ENCODE measurements at regions not wholly inside any gene's neighbourhood (a gene's known extent, or its start where the extent isn't known, plus 50 kb on each side); places are given as distances from the start of the nearest gene placed in this dataset.

DNA sequence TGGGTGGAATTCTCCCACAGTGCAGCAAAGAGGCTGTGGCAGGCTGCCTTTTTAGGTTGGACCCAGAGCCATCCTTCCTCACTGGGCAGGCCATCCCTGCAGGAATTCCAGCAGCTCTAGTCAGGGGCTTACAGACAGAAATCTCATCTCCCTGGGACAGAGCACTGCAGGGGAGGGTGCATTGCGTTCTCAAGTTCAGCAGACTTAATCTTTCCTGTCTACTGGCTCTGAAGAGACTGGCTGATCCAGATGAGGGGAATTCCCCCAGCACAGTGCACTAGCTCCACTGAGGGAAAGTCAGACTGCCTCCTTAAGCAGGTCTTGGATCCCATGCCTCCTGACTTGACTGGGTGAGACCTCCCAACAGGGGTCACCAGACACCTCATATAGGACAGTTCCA is 899.7 kb upstream of the VRK2 start:
- H3K27me3 ChIP-seq (ENCODE audit: control insufficient read depth, insufficient read depth, low read length), result no peaks in the 10 kb centered on the region
- DNase-seq (ENCODE audit: low read depth, low spot score) (no peak), ATAC-seq (no peak)
- no peaks in the 10 kb centered on the region for H3K36me3 ChIP-seq (ENCODE audit: control insufficient read depth, insufficient read depth, low read length)
- H3K4me3 ChIP-seq (ENCODE audit: low read depth in 2 of 2, low read length in 2 of 2), result no peak overlapping the region
- ChIA-PET POLR2A (no interaction called here), CTCF (no interaction called here)
- no TSS peak for BruUV-seq (replicated peaks)
- no peaks in the 10 kb centered on the region for H3K9me3 ChIP-seq (ENCODE audit: control insufficient read depth, insufficient read depth, low read depth, low read length)
- intact Hi-C loops (cut with micrococcal nuclease; ENCODE audit: unreplicated experiment) (no loop called here), in situ Hi-C loops (cut with HindIII; ENCODE audit: low pct_unique_long_range_greater_than_20kb, low sequenced_read_pairs) (no loop called here)
- no peak for TF ChIP-seq POLR2AphosphoS5 (IDR thresholded peaks at IDR 0.05; ENCODE audit: low read depth, low read length)
- no peak for TF ChIP-seq CTCF (IDR thresholded peaks at IDR 0.05)
- TF ChIP-seq SIN3A (IDR thresholded peaks at IDR 0.05; ENCODE audit: borderline replicate concordance, insufficient read depth, low read depth, low read length), result no peak
- TF ChIP-seq, protein P1, sequence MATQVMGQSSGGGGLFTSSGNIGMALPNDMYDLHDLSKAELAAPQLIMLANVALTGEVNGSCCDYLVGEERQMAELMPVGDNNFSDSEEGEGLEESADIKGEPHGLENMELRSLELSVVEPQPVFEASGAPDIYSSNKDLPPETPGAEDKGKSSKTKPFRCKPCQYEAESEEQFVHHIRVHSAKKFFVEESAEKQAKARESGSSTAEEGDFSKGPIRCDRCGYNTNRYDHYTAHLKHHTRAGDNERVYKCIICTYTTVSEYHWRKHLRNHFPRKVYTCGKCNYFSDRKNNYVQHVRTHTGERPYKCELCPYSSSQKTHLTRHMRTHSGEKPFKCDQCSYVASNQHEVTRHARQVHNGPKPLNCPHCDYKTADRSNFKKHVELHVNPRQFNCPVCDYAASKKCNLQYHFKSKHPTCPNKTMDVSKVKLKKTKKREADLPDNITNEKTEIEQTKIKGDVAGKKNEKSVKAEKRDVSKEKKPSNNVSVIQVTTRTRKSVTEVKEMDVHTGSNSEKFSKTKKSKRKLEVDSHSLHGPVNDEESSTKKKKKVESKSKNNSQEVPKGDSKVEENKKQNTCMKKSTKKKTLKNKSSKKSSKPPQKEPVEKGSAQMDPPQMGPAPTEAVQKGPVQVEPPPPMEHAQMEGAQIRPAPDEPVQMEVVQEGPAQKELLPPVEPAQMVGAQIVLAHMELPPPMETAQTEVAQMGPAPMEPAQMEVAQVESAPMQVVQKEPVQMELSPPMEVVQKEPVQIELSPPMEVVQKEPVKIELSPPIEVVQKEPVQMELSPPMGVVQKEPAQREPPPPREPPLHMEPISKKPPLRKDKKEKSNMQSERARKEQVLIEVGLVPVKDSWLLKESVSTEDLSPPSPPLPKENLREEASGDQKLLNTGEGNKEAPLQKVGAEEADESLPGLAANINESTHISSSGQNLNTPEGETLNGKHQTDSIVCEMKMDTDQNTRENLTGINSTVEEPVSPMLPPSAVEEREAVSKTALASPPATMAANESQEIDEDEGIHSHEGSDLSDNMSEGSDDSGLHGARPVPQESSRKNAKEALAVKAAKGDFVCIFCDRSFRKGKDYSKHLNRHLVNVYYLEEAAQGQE (IDR thresholded peaks at IDR 0.05; ENCODE audit: insufficient read depth in 1 of 2, low read depth in 2 of 2, low read length in 1 of 2), result no peak
- TF ChIP-seq TCF7L2 (IDR thresholded peaks at IDR 0.05; ENCODE audit: low read depth, low read length), result no peak
- no peaks in the 10 kb centered on the region for H3K4me1 ChIP-seq (ENCODE audit: control insufficient read depth, insufficient read depth, low read length)
- no peak overlapping the region for H3K27ac ChIP-seq (ENCODE audit: low read length)

DNA sequence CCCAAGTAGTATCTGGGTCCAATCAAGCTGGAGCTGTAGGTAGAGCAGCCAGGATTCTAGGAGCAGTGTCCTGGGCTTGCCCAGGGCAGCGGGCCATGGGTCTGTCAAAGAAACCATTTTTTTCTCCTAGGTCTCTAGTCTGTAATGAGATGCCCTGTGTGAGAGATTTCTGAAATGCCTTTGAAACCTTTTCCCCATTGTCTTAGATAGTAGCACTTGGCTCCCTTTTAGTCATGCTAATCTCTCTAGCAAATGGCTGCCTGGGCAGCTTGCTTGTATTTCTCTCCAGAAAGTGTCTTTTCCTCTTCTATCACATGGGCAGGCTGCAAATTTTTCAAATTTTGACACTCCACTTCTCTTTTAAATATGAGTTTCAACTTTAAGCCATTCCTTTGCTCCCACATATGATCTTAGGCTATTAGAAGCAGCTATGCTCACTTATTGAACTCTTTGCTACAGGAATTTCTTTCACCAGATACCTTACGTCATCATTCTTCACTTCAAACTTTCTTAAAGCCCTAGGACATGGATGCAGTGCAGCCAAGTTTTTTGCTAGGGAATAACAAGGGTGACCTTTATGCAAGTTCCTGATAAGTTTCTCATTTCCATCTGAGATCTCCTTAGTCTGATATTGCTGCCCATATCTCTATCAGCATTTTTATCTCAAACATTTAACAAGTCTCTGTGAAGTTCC is 890.2 kb upstream of the VRK2 start:
- ChIA-PET POLR2A (no interaction called here), CTCF (no interaction called here)
- ATAC-seq (no peak), DNase-seq (ENCODE audit: low read depth, low spot score) (no peak)
- in situ Hi-C loops (cut with HindIII; ENCODE audit: low pct_unique_long_range_greater_than_20kb, low sequenced_read_pairs) (no loop called here), intact Hi-C loops (cut with micrococcal nuclease; ENCODE audit: unreplicated experiment) (no loop called here)
- no peak overlapping the region for H3K27ac ChIP-seq (ENCODE audit: low read length)
- H3K4me3 ChIP-seq (ENCODE audit: low read depth in 2 of 2, low read length in 2 of 2), result no peak overlapping the region
- BruUV-seq (replicated peaks), result no TSS peak
- no peaks in the 10 kb centered on the region for H3K36me3 ChIP-seq (ENCODE audit: control insufficient read depth, insufficient read depth, low read length)
- TF ChIP-seq POLR2AphosphoS5 (IDR thresholded peaks at IDR 0.05; ENCODE audit: low read depth, low read length), result no peak
- TF ChIP-seq TCF7L2 (IDR thresholded peaks at IDR 0.05; ENCODE audit: low read depth, low read length), result no peak
- TF ChIP-seq, protein P1 (IDR thresholded peaks at IDR 0.05; ENCODE audit: insufficient read depth in 1 of 2, low read depth in 2 of 2, low read length in 1 of 2), result no peak
- TF ChIP-seq SIN3A (IDR thresholded peaks at IDR 0.05; ENCODE audit: borderline replicate concordance, insufficient read depth, low read depth, low read length), result no peak
- no peak for TF ChIP-seq CTCF (IDR thresholded peaks at IDR 0.05)
- H3K4me1 ChIP-seq (ENCODE audit: control insufficient read depth, insufficient read depth, low read length), result no peaks in the 10 kb centered on the region
- no peaks in the 10 kb centered on the region for H3K9me3 ChIP-seq (ENCODE audit: control insufficient read depth, insufficient read depth, low read depth, low read length)
- no peaks in the 10 kb centered on the region for H3K27me3 ChIP-seq (ENCODE audit: control insufficient read depth, insufficient read depth, low read length)

Measured in Panc1 (cell line).